ENCODE measurements at regions not wholly inside any gene's neighbourhood (a gene's known extent, or its start where the extent isn't known, plus 50 kb on each side); places are given as distances from the start of the nearest gene placed in this dataset.

- Histone ChIP-seq H3K4me1 (ENCODE audit: control insufficient read depth in 2 of 2, insufficient read depth in 2 of 2, low read length in 1 of 2) (no peaks in the 10 kb centered on the region), H3K4me3 (ENCODE audit: low read depth in 1 of 2, low read length in 2 of 2) (no peak overlapping the region), H3K27ac (ENCODE audit: low read depth in 2 of 2, low read length in 1 of 2) (no peak overlapping the region), H3K9me3 (ENCODE audit: control insufficient read depth in 2 of 2, insufficient read depth in 1 of 2, low read depth in 1 of 2, low read length in 1 of 2) (no peaks in the 10 kb centered on the region), H3K27me3 (ENCODE audit: control insufficient read depth in 1 of 2, insufficient read depth in 2 of 2, low read length in 2 of 2) (no peaks in the 10 kb centered on the region), H3K36me3 (ENCODE audit: control insufficient read depth in 2 of 2, insufficient read depth in 2 of 2, low read length in 1 of 2) (no peaks in the 10 kb centered on the region)
- WGBS, 2 donors, result 92 to 97% methylated on average over 5 of the region's 5 CpGs
These were observed 207.6 kb upstream of the ZNF32 start for GRCh38 chr10:43856299-43856698.

- Histone ChIP-seq H3K9me3 (ENCODE audit: control insufficient read depth in 2 of 2, insufficient read depth in 1 of 2, low read depth in 1 of 2, low read length in 1 of 2) (no peaks in the 10 kb centered on the region), H3K36me3 (ENCODE audit: control insufficient read depth in 2 of 2, insufficient read depth in 2 of 2, low read length in 1 of 2) (no peaks in the 10 kb centered on the region), H3K27me3 (ENCODE audit: control insufficient read depth in 1 of 2, insufficient read depth in 2 of 2, low read length in 2 of 2) (no peaks in the 10 kb centered on the region), H3K4me1 (ENCODE audit: control insufficient read depth in 2 of 2, insufficient read depth in 2 of 2, low read length in 1 of 2) (no peaks in the 10 kb centered on the region), H3K4me3 (ENCODE audit: low read depth in 1 of 2, low read length in 2 of 2) (no peak overlapping the region), H3K27ac (ENCODE audit: low read depth in 2 of 2, low read length in 1 of 2) (no peak overlapping the region)
- WGBS, 2 donors, result 77 to 83% methylated on average over 4 of the region's 4 CpGs
These were observed 207.1 kb upstream of the ZNF32 start for GRCh38 chr10:43855667-43856210.

- whole genome bisulfite sequencing, 2 donors, result 71 to 81% methylated on average over 10 of the region's 10 CpGs
- Histone ChIP-seq H3K27ac (ENCODE audit: low read depth in 2 of 2, low read length in 1 of 2) (no peak overlapping the region), H3K4me3 (ENCODE audit: low read depth in 1 of 2, low read length in 2 of 2) (no peak overlapping the region)
These were observed 205.3 kb upstream of the ZNF32 start for GRCh38 chr10:43854007-43854406.

GRCh38 chr10:43853369-43853768 is 204.7 kb upstream of the ZNF32 start:
- Histone ChIP-seq H3K27me3 (ENCODE audit: control insufficient read depth in 1 of 2, insufficient read depth in 2 of 2, low read length in 2 of 2) (no peaks in the 10 kb centered on the region), H3K9me3 (ENCODE audit: control insufficient read depth in 2 of 2, insufficient read depth in 1 of 2, low read depth in 1 of 2, low read length in 1 of 2) (no peaks in the 10 kb centered on the region), H3K27ac (ENCODE audit: low read depth in 2 of 2, low read length in 1 of 2) (no peak overlapping the region), H3K4me1 (ENCODE audit: control insufficient read depth in 2 of 2, insufficient read depth in 2 of 2, low read length in 1 of 2) (no peaks in the 10 kb centered on the region), H3K36me3 (ENCODE audit: control insufficient read depth in 2 of 2, insufficient read depth in 2 of 2, low read length in 1 of 2) (no peaks in the 10 kb centered on the region), H3K4me3 (ENCODE audit: low read depth in 1 of 2, low read length in 2 of 2) (no peak overlapping the region)
- WGBS, 2 donors, result 94 to 95% methylated on average over 7 of the region's 7 CpGs

More at GRCh38 chr10:43854007-43854406, 205.3 kb upstream of the ZNF32 start:
- H3K36me3 ChIP-seq (ENCODE audit: control insufficient read depth in 2 of 2, insufficient read depth in 2 of 2, low read length in 1 of 2), result no peaks in the 10 kb centered on the region
- H3K27me3 ChIP-seq (ENCODE audit: control insufficient read depth in 1 of 2, insufficient read depth in 2 of 2, low read length in 2 of 2), result no peaks in the 10 kb centered on the region
- no peaks in the 10 kb centered on the region for H3K4me1 ChIP-seq (ENCODE audit: control insufficient read depth in 2 of 2, insufficient read depth in 2 of 2, low read length in 1 of 2)
- no peaks in the 10 kb centered on the region for H3K9me3 ChIP-seq (ENCODE audit: control insufficient read depth in 2 of 2, insufficient read depth in 1 of 2, low read depth in 1 of 2, low read length in 1 of 2)

- Histone ChIP-seq H3K9me3 (ENCODE audit: control insufficient read depth in 2 of 2, insufficient read depth in 1 of 2, low read depth in 1 of 2, low read length in 1 of 2) (no peaks in the 10 kb centered on the region), H3K4me3 (ENCODE audit: low read depth in 1 of 2, low read length in 2 of 2) (no peak overlapping the region), H3K27me3 (ENCODE audit: control insufficient read depth in 1 of 2, insufficient read depth in 2 of 2, low read length in 2 of 2) (no peaks in the 10 kb centered on the region), H3K27ac (ENCODE audit: low read depth in 2 of 2, low read length in 1 of 2) (no peak overlapping the region), H3K4me1 (ENCODE audit: control insufficient read depth in 2 of 2, insufficient read depth in 2 of 2, low read length in 1 of 2) (no peaks in the 10 kb centered on the region), H3K36me3 (ENCODE audit: control insufficient read depth in 2 of 2, insufficient read depth in 2 of 2, low read length in 1 of 2) (no peaks in the 10 kb centered on the region)
- WGBS, 2 donors, result 94 to 95% methylated on average over 5 of the region's 5 CpGs
These were observed 204.0 kb upstream of the ZNF32 start for GRCh38 chr10:43852644-43853214.

GRCh38 chr10:43852149-43852548 is 203.5 kb upstream of the ZNF32 start:
- no peaks in the 10 kb centered on the region for H3K27me3 ChIP-seq (ENCODE audit: control insufficient read depth in 1 of 2, insufficient read depth in 2 of 2, low read length in 2 of 2)
- no peak overlapping the region for H3K27ac ChIP-seq (ENCODE audit: low read depth in 2 of 2, low read length in 1 of 2)
- WGBS, 2 donors, result 78 to 84% methylated on average over 9 of the region's 9 CpGs
- H3K36me3 ChIP-seq (ENCODE audit: control insufficient read depth in 2 of 2, insufficient read depth in 2 of 2, low read length in 1 of 2), result no peaks in the 10 kb centered on the region
- no peaks in the 10 kb centered on the region for H3K4me1 ChIP-seq (ENCODE audit: control insufficient read depth in 2 of 2, insufficient read depth in 2 of 2, low read length in 1 of 2)
- no peaks in the 10 kb centered on the region for H3K9me3 ChIP-seq (ENCODE audit: control insufficient read depth in 2 of 2, insufficient read depth in 1 of 2, low read depth in 1 of 2, low read length in 1 of 2)
- H3K4me3 ChIP-seq (ENCODE audit: low read depth in 1 of 2, low read length in 2 of 2), result no peak overlapping the region

GRCh38 chr10:43851030-43851429 is 202.3 kb upstream of the ZNF32 start:
- 64 to 86% methylated on average over 3 of the region's 3 CpGs for WGBS, 2 donors
- peaks cover 3 to 4% of the 10 kb centered on the region in 2 donors for H3K4me1 ChIP-seq (ENCODE audit: control insufficient read depth in 2 of 2, insufficient read depth in 2 of 2, low read length in 1 of 2)
- H3K9me3 ChIP-seq (ENCODE audit: control insufficient read depth in 2 of 2, insufficient read depth in 1 of 2, low read depth in 1 of 2, low read length in 1 of 2), result no peaks in the 10 kb centered on the region
- H3K36me3 ChIP-seq (ENCODE audit: control insufficient read depth in 2 of 2, insufficient read depth in 2 of 2, low read length in 1 of 2), result no peaks in the 10 kb centered on the region
- no peak overlapping the region for H3K4me3 ChIP-seq (ENCODE audit: low read depth in 1 of 2, low read length in 2 of 2)
- H3K27me3 ChIP-seq (ENCODE audit: control insufficient read depth in 1 of 2, insufficient read depth in 2 of 2, low read length in 2 of 2), result no peaks in the 10 kb centered on the region
- H3K27ac ChIP-seq (ENCODE audit: low read depth in 2 of 2, low read length in 1 of 2), result no peak overlapping the region

GRCh38 chr10:43849551-43849950 is 200.9 kb upstream of the ZNF32 start:
- Histone ChIP-seq H3K36me3 (ENCODE audit: control insufficient read depth in 2 of 2, insufficient read depth in 2 of 2, low read length in 1 of 2) (no peaks in the 10 kb centered on the region), H3K27ac (ENCODE audit: low read depth in 2 of 2, low read length in 1 of 2) (no peak overlapping the region), H3K4me1 (ENCODE audit: control insufficient read depth in 2 of 2, insufficient read depth in 2 of 2, low read length in 1 of 2) (peaks cover 3 to 7% of the 10 kb centered on the region in 2 donors), H3K4me3 (ENCODE audit: low read depth in 1 of 2, low read length in 2 of 2) (no peak overlapping the region), H3K9me3 (ENCODE audit: control insufficient read depth in 2 of 2, insufficient read depth in 1 of 2, low read depth in 1 of 2, low read length in 1 of 2) (no peaks in the 10 kb centered on the region), H3K27me3 (ENCODE audit: control insufficient read depth in 1 of 2, insufficient read depth in 2 of 2, low read length in 2 of 2) (no peaks in the 10 kb centered on the region)
- 95 to 96% methylated on average over 3 of the region's 3 CpGs for WGBS, 2 donors

GRCh38 chr10:43846968-43847367 is 198.3 kb upstream of the ZNF32 start:
- no peaks in the 10 kb centered on the region for H3K36me3 ChIP-seq (ENCODE audit: control insufficient read depth in 2 of 2, insufficient read depth in 2 of 2, low read length in 1 of 2)
- H3K27me3 ChIP-seq (ENCODE audit: control insufficient read depth in 1 of 2, insufficient read depth in 2 of 2, low read length in 2 of 2), result no peaks in the 10 kb centered on the region
- WGBS, 2 donors, result 70 to 74% methylated on average over 4 of the region's 4 CpGs
- H3K4me1 ChIP-seq (ENCODE audit: control insufficient read depth in 2 of 2, insufficient read depth in 2 of 2, low read length in 1 of 2), result peaks cover 3 to 7% of the 10 kb centered on the region in 2 donors
- no peaks in the 10 kb centered on the region for H3K9me3 ChIP-seq (ENCODE audit: control insufficient read depth in 2 of 2, insufficient read depth in 1 of 2, low read depth in 1 of 2, low read length in 1 of 2)
- peak overlapping the region in 1 of 2 donors; percentile 24 for H3K27ac ChIP-seq (ENCODE audit: low read depth in 2 of 2, low read length in 1 of 2)
- H3K4me3 ChIP-seq (ENCODE audit: low read depth in 1 of 2, low read length in 2 of 2), result no peak overlapping the region

- H3K4me3 ChIP-seq (ENCODE audit: low read depth in 1 of 2, low read length in 2 of 2), result no peak overlapping the region
- H3K4me1 ChIP-seq (ENCODE audit: control insufficient read depth in 2 of 2, insufficient read depth in 2 of 2, low read length in 1 of 2), result peaks cover 3 to 7% of the 10 kb centered on the region in 2 donors
- no peaks in the 10 kb centered on the region for H3K27me3 ChIP-seq (ENCODE audit: control insufficient read depth in 1 of 2, insufficient read depth in 2 of 2, low read length in 2 of 2)
- no peaks in the 10 kb centered on the region for H3K36me3 ChIP-seq (ENCODE audit: control insufficient read depth in 2 of 2, insufficient read depth in 2 of 2, low read length in 1 of 2)
- H3K9me3 ChIP-seq (ENCODE audit: control insufficient read depth in 2 of 2, insufficient read depth in 1 of 2, low read depth in 1 of 2, low read length in 1 of 2), result peaks cover 0 to 3% of the 10 kb centered on the region in 2 donors
- 50 to 62% methylated on average over 11 of the region's 11 CpGs for WGBS, 2 donors
- peak overlapping the region; percentile 22 to 24 for H3K27ac ChIP-seq (ENCODE audit: low read depth in 2 of 2, low read length in 1 of 2)
These were observed 197.6 kb upstream of the ZNF32 start for GRCh38 chr10:43846187-43846680.
